Uterus (tissue), 2 donors: ENCODE measurements at regions not wholly inside any gene's neighbourhood (a gene's known extent, or its start where the extent isn't known, plus 50 kb on each side); places are given as distances from the start of the nearest gene placed in this dataset.

ENCODE experiments used
- CTCF ChIP-seq, 4 experiments: fragments of 200-600 bp in 2 of 4; fragments of 450-650 bp in 2 of 4; sonication (generic) in 2 of 4; IDR thresholded peaks; one replicate each; pipeline ENCODE4 v1.5.1; 2016 to 2019; ENCODE audit warnings: antibody characterized with exemption in 4 of 4, mild to moderate bottlenecking in 2 of 4, moderate library complexity in 1 of 4
- POLR2A ChIP-seq, 2 donors: fragments of 450-650 bp; IDR thresholded peaks; one replicate each; pipeline ENCODE4 v1.6.1; 2016; ENCODE audit warnings: antibody characterized with exemption in 2 of 2, mild to moderate bottlenecking in 1 of 2, moderate library complexity in 1 of 2

DNA sequence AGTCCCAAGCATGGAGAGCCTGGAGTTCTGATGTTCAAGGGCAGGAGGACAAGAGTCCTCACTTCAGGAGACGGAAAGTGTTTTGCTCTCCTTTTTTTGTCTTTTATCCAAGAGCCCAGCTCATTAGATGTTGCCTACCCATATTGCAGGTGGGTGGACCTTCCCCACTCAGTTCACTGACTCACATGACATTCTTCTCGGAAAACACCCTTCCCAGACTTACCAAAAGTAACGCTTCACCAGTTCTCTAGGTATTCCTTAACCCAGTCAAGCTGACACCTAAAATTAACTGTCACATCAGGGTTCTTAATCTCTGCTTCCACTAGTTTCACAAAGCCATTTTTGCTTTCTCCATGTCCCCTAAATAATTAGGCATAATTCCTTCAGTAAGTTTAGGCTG is 2215.4 kb upstream of the PCDH20 start:
- TF ChIP-seq CTCF (IDR thresholded peaks at IDR 0.05) (no peak), POLR2A (IDR thresholded peaks at IDR 0.05) (no peak)
